Rectal smooth muscle tissue (tissue), 1 donor: ENCODE measurements at regions not wholly inside any gene's neighbourhood (a gene's known extent, or its start where the extent isn't known, plus 50 kb on each side); places are given as distances from the start of the nearest gene placed in this dataset.

Source experiments
- H3K27ac ChIP-seq: one replicate; pipeline ENCODE4 v1.7.0; 2013; ENCODE audit warnings: low read depth, low read length, inconsistent platforms
- H3K27me3 ChIP-seq: one replicate; pipeline ENCODE4 v1.7.0; 2013; ENCODE audit warnings: low read length; ENCODE audit not compliant: control insufficient read depth, insufficient read depth
- H3K36me3 ChIP-seq: one replicate; pipeline ENCODE4 v1.7.0; 2013; ENCODE audit warnings: low read length; ENCODE audit not compliant: control insufficient read depth, insufficient read depth
- H3K4me1 ChIP-seq: one replicate; pipeline ENCODE4 v1.7.0; 2013; ENCODE audit warnings: low read length; ENCODE audit not compliant: control insufficient read depth, insufficient read depth
- H3K4me3 ChIP-seq: one replicate; pipeline ENCODE4 v1.7.0; 2013; ENCODE audit warnings: low read length
- H3K9ac ChIP-seq: one replicate; pipeline ENCODE4 v1.7.0; 2013; ENCODE audit warnings: low read length

GRCh38 chr1:222994511-222995235 lies 148.4 kb downstream of the TLR5 start:
- no peaks in the 10 kb centered on the region for H3K27me3 ChIP-seq
- H3K36me3 ChIP-seq = no peaks in the 10 kb centered on the region
- no peaks in the 10 kb centered on the region for H3K4me1 ChIP-seq
- H3K27ac ChIP-seq = no peak overlapping the region
- no peak overlapping the region for H3K9ac ChIP-seq
- H3K4me3 ChIP-seq = no peak overlapping the region

GRCh38 chr1:222995236-222995580 lies 147.8 kb downstream of the TLR5 start:
- Histone ChIP-seq H3K36me3 (no peaks in the 10 kb centered on the region), H3K9ac (no peak overlapping the region), H3K27ac (no peak overlapping the region), H3K4me3 (no peak overlapping the region), H3K27me3 (no peaks in the 10 kb centered on the region), H3K4me1 (no peaks in the 10 kb centered on the region)

GRCh38 chr1:222995620-222996309 lies 147.3 kb downstream of the TLR5 start:
- Histone ChIP-seq H3K36me3 (no peaks in the 10 kb centered on the region), H3K27ac (no peak overlapping the region), H3K4me3 (no peak overlapping the region), H3K9ac (no peak overlapping the region), H3K4me1 (no peaks in the 10 kb centered on the region), H3K27me3 (no peaks in the 10 kb centered on the region)

- Histone ChIP-seq H3K27me3 (no peaks in the 10 kb centered on the region), H3K36me3 (no peaks in the 10 kb centered on the region), H3K4me1 (no peaks in the 10 kb centered on the region), H3K9ac (no peak overlapping the region), H3K4me3 (no peak overlapping the region), H3K27ac (no peak overlapping the region)
These were observed 146.6 kb downstream of the TLR5 start for GRCh38 chr1:222996310-222996975.

- Histone ChIP-seq H3K4me3 (no peak overlapping the region), H3K9ac (no peak overlapping the region), H3K27ac (no peak overlapping the region), H3K27me3 (no peaks in the 10 kb centered on the region), H3K4me1 (peaks cover 3% of the 10 kb centered on the region), H3K36me3 (peaks cover 3% of the 10 kb centered on the region)
These were observed 142.4 kb downstream of the TLR5 start for GRCh38 chr1:223000632-223001031.

GRCh38 chr1:223001653-223002634 lies 141.1 kb downstream of the TLR5 start:
- H3K4me1 ChIP-seq = peaks cover 5% of the 10 kb centered on the region
- H3K36me3 ChIP-seq = peaks cover 3% of the 10 kb centered on the region
- H3K27ac ChIP-seq = no peak overlapping the region
- no peak overlapping the region for H3K4me3 ChIP-seq
- H3K9ac ChIP-seq = no peak overlapping the region
- H3K27me3 ChIP-seq = no peaks in the 10 kb centered on the region

DNA sequence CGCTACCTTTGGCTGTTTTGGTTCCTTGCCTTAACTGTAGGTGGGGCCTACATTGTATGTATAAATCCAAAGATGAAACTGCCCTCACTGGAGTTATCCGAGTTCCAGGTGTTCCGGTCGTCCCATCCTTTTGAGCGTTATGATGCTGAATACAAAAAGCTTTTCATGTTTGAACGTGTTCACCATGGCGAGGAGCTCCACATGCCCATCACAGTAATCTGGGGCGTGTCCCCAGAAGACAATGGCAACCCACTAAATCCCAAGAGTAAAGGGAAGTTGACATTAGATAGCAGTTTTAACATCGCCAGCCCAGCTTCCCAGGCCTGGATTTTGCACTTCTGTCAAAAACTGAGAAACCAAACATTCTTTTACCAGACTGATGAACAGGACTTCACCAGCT lies 139.5 kb downstream of the TLR5 start:
- Histone ChIP-seq H3K4me1 (peaks cover 5% of the 10 kb centered on the region), H3K9ac (no peak overlapping the region), H3K4me3 (no peak overlapping the region), H3K27ac (no peak overlapping the region), H3K27me3 (no peaks in the 10 kb centered on the region), H3K36me3 (peaks cover 3% of the 10 kb centered on the region)

- Histone ChIP-seq H3K9ac (no peak overlapping the region), H3K27me3 (no peaks in the 10 kb centered on the region), H3K27ac (peak overlapping the region; percentile 53)
These were observed 136.7 kb downstream of the TLR5 start for GRCh38 chr1:223006371-223006770.

GRCh38 chr1:223006917-223007648 lies 136.0 kb downstream of the TLR5 start:
- Histone ChIP-seq H3K4me3 (no peak overlapping the region), H3K9ac (no peak overlapping the region), H3K36me3 (peaks cover 3% of the 10 kb centered on the region), H3K4me1 (peaks cover 10% of the 10 kb centered on the region), H3K27ac (peak overlapping the region; percentile 53), H3K27me3 (no peaks in the 10 kb centered on the region)

More at GRCh38 chr1:223006371-223006770, 136.7 kb downstream of the TLR5 start:
- Histone ChIP-seq H3K4me3 (no peak overlapping the region), H3K36me3 (peaks cover 3% of the 10 kb centered on the region), H3K4me1 (peaks cover 10% of the 10 kb centered on the region)

GRCh38 chr1:223007935-223008334 lies 135.1 kb downstream of the TLR5 start:
- Histone ChIP-seq H3K4me1 (peaks cover 10% of the 10 kb centered on the region), H3K36me3 (no peaks in the 10 kb centered on the region), H3K4me3 (no peak overlapping the region), H3K9ac (no peak overlapping the region), H3K27ac (peak overlapping the region; percentile 53), H3K27me3 (no peaks in the 10 kb centered on the region)

DNA sequence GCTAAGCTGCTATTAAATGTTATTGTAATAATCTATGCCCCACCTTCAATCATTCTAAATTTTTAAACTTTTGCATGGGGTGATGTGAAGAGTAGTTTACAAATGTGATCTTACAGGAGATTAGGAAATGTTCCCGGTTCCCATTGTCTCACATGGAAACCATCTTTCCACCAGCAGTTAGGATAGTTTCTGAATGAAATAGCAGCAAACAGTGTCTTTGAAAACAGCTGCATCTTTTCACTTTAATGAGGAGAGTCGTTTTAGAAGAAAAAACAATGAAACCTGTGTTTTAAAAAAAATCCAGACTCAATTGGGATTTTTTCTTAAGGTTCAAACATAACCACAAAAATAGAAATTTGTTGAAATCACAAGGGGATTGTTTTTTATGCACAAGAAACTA lies 134.2 kb downstream of the TLR5 start:
- Histone ChIP-seq H3K27ac (no peak overlapping the region), H3K27me3 (no peaks in the 10 kb centered on the region), H3K4me1 (peaks cover 10% of the 10 kb centered on the region), H3K36me3 (no peaks in the 10 kb centered on the region), H3K4me3 (no peak overlapping the region), H3K9ac (no peak overlapping the region)
